ENCODE measurements at regions not wholly inside any gene's neighbourhood (a gene's known extent, or its start where the extent isn't known, plus 50 kb on each side); places are given as distances from the start of the nearest gene placed in this dataset.

- DNase-seq (ENCODE audit: extremely low spot score, unreplicated experiment) = no peak
- Mint-ChIP-seq H3K27ac (no peak overlapping the region), H3K27me3 (peaks cover 50% of the 10 kb centered on the region), H3K36me3 (no peaks in the 10 kb centered on the region), H3K4me3 (no peak overlapping the region), H3K9me3 (no peaks in the 10 kb centered on the region), H3K4me1 (ENCODE audit: unreplicated experiment) (peaks cover 4% of the 10 kb centered on the region)
- no peak for TF ChIP-seq CTCF (conservative IDR thresholded peaks at IDR 0.05)
Measured at GRCh38 chr14:29223947-29224346, 457.4 kb downstream of the FOXG1 start.

- peaks cover 25% of the 10 kb centered on the region for H3K27me3 Mint-ChIP-seq
- no peak overlapping the region for H3K27ac Mint-ChIP-seq
- H3K4me3 Mint-ChIP-seq = no peak overlapping the region
- DNase-seq (ENCODE audit: extremely low spot score, unreplicated experiment) = no peak
- H3K4me1 Mint-ChIP-seq (ENCODE audit: unreplicated experiment) = peaks cover 3% of the 10 kb centered on the region
- no peaks in the 10 kb centered on the region for H3K36me3 Mint-ChIP-seq
- H3K9me3 Mint-ChIP-seq = no peaks in the 10 kb centered on the region
- TF ChIP-seq CTCF (conservative IDR thresholded peaks at IDR 0.05) = no peak
Measured at GRCh38 chr14:29227631-29228030, 461.0 kb downstream of the FOXG1 start.

- no peak for TF ChIP-seq CTCF (conservative IDR thresholded peaks at IDR 0.05)
- no peaks in the 10 kb centered on the region for H3K27me3 Mint-ChIP-seq
- DNase-seq (ENCODE audit: extremely low spot score, unreplicated experiment) = no peak
- no peaks in the 10 kb centered on the region for H3K36me3 Mint-ChIP-seq
- no peak overlapping the region for H3K27ac Mint-ChIP-seq
- H3K4me1 Mint-ChIP-seq (ENCODE audit: unreplicated experiment) = no peaks in the 10 kb centered on the region
- H3K4me3 Mint-ChIP-seq = no peak overlapping the region
- no peaks in the 10 kb centered on the region for H3K9me3 Mint-ChIP-seq
Measured at GRCh38 chr14:29232153-29232552, 465.6 kb downstream of the FOXG1 start.

GRCh38 chr14:29232711-29233110 lies 466.1 kb downstream of the FOXG1 start:
- Mint-ChIP-seq H3K4me1 (ENCODE audit: unreplicated experiment) (no peaks in the 10 kb centered on the region), H3K9me3 (no peaks in the 10 kb centered on the region), H3K4me3 (no peak overlapping the region), H3K27me3 (peaks cover 4% of the 10 kb centered on the region), H3K36me3 (no peaks in the 10 kb centered on the region), H3K27ac (no peak overlapping the region)
- TF ChIP-seq CTCF (conservative IDR thresholded peaks at IDR 0.05) = no peak
- DNase-seq (ENCODE audit: extremely low spot score, unreplicated experiment) = no peak

GRCh38 chr14:29233188-29233587 lies 466.6 kb downstream of the FOXG1 start:
- Mint-ChIP-seq H3K36me3 (no peaks in the 10 kb centered on the region), H3K27me3 (peaks cover 4% of the 10 kb centered on the region), H3K4me3 (no peak overlapping the region), H3K27ac (no peak overlapping the region), H3K4me1 (ENCODE audit: unreplicated experiment) (no peaks in the 10 kb centered on the region), H3K9me3 (no peaks in the 10 kb centered on the region)
- TF ChIP-seq CTCF (conservative IDR thresholded peaks at IDR 0.05) = no peak
- no peak for DNase-seq (ENCODE audit: extremely low spot score, unreplicated experiment)

GRCh38 chr14:29235991-29236390 lies 469.4 kb downstream of the FOXG1 start:
- peaks cover 4% of the 10 kb centered on the region for H3K27me3 Mint-ChIP-seq
- H3K4me3 Mint-ChIP-seq = no peak overlapping the region
- no peaks in the 10 kb centered on the region for H3K4me1 Mint-ChIP-seq (ENCODE audit: unreplicated experiment)
- TF ChIP-seq CTCF (conservative IDR thresholded peaks at IDR 0.05) = no peak
- no peak overlapping the region for H3K27ac Mint-ChIP-seq
- H3K36me3 Mint-ChIP-seq = no peaks in the 10 kb centered on the region
- H3K9me3 Mint-ChIP-seq = no peaks in the 10 kb centered on the region
- no peak for DNase-seq (ENCODE audit: extremely low spot score, unreplicated experiment)
